LNCaP clone FGC (cell line): ENCODE measurements at regions not wholly inside any gene's neighbourhood (a gene's known extent, or its start where the extent isn't known, plus 50 kb on each side); places are given as distances from the start of the nearest gene placed in this dataset.
A peak's percentile ranks its signal among the peaks of the same experiment; 100 is the strongest.

ENCODE experiments used
- DNase-seq: peaks from one replicate; pipeline ENCODE4 v3.0.0-alpha.2; 2011; ENCODE audit warnings: low read depth
- H3K4me3 ChIP-seq: 2 replicates; pipeline ENCODE4 v1.5.1; 2011; ENCODE audit warnings: mild to moderate bottlenecking, low read depth, low read length, control low read depth
- TF ChIP-seq, protein P1 (sequence below): IDR thresholded peaks from 2 replicates; pipeline ENCODE4 v1.5.1; 2012; ENCODE audit warnings: mild to moderate bottlenecking; ENCODE audit not compliant: control insufficient read depth, insufficient read depth; ENCODE audit errors: extremely low read depth

DNA sequence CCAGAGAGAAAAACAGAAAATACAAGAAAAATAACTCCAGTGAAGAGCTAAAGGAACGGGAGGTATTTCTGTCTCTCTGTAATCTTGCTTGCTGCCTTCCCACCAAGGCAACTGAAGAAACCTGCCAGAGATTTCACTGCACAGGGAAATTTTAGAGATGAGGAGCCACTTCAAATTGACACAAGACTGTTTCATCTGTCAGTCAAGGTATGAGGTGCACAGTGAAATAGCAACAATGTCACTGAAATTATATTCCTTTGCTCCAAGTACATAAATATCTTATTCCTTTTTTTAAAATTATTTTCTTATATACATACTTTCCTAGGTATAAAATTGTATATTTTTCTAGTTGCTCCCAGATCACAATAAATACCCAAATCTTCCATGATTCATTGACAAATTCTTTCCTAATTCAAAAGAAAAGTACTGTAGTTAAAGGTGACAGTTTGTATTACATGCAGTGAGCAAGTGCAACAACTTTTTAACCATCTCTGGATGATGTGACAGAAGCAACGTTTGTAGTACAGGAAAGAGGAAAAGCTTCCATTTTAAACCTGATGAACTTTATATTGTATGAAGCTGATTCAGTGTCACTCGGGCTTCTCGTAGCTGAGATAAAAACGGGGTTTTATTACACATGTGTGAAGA, 563.4 kb downstream of the TUSC7 start:
- H3K4me3 ChIP-seq, result no peak overlapping the region
- TF ChIP-seq, protein P1, sequence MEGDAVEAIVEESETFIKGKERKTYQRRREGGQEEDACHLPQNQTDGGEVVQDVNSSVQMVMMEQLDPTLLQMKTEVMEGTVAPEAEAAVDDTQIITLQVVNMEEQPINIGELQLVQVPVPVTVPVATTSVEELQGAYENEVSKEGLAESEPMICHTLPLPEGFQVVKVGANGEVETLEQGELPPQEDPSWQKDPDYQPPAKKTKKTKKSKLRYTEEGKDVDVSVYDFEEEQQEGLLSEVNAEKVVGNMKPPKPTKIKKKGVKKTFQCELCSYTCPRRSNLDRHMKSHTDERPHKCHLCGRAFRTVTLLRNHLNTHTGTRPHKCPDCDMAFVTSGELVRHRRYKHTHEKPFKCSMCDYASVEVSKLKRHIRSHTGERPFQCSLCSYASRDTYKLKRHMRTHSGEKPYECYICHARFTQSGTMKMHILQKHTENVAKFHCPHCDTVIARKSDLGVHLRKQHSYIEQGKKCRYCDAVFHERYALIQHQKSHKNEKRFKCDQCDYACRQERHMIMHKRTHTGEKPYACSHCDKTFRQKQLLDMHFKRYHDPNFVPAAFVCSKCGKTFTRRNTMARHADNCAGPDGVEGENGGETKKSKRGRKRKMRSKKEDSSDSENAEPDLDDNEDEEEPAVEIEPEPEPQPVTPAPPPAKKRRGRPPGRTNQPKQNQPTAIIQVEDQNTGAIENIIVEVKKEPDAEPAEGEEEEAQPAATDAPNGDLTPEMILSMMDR, result no peak
- no peak for DNase-seq

DNA sequence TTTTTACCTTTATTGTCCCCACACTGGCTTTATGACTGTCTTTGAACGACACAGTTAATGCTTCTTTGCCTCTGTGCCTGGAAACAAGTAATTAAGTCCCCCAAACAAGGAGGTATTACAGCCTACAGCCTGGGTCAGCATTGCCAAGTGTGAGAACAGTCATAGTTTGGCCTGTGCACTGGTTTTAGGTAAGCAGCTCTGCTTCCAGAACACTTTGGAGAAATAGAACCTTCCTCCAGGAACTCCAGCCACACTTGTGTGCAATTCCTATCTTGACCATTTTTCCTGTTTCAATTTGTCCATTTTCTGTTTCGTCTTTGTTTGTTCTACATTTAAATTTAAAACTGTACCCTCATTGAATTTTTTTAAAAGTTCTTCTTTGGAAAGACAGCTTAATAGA, 568.2 kb downstream of the TUSC7 start:
- DNase-seq, result no peak
- H3K4me3 ChIP-seq, result no peak overlapping the region
- TF ChIP-seq, protein P1, result no peak

DNA sequence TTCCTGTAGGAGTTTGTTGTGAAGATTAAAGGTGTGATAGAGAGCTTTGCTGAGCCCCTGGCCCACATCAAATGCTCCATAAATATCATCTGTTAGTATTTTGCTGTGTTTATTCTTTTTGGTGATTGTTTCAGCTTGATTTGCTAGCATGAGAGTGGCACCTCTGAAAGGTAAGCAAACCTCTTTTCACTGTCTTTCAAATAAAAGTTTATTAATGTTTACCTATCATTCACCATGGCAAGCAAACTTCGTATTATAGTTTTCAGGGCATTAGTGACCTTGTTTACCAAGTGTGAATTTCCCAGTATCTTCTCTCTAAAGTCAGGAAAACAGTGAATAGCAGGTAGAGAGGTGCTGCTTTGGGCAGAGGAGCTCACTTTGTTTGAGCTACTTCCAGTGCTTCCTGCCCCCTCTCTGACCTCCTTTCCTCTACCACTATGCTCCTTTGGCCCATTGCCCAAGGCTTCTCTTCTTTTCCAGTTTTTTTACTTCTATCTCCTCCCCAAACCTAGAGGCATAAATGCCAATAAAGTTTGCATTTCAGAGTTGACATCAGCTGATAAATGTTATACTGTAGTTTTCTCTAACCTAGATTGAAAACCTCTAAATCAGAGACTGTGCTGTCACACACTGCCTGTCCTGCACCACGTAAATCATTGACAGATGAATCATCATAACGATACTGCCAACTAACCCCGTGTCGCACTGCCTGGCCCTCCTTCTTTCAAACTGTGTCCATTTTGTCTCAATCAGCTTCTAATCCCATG, 569.0 kb downstream of the TUSC7 start:
- peak; percentile 78 for DNase-seq
- peak overlapping the region; percentile 10; the same call in 1 of the 2 replicates for H3K4me3 ChIP-seq
- TF ChIP-seq, protein P1, result no peak

DNA sequence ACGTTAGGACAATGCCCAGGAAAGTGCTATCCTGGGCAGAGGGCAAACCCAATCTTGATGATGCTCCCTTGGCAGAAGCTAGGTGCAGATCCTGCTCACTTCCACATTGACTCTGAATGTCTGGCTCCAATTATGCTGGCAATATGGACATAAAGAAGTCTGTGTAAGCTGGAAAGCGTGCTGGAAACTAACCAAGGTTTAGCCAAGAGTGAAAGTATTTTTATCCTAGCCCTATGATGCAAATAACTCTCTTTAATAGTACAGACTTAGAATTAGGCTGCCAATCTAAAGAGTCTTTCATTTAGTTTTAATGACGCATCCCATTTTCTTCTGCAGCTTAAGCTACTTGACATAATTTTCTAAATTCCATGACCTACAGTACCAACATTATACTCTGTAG, 571.8 kb downstream of the TUSC7 start:
- H3K4me3 ChIP-seq, result no peak overlapping the region
- TF ChIP-seq, protein P1, result no peak
- DNase-seq, result no peak

DNA sequence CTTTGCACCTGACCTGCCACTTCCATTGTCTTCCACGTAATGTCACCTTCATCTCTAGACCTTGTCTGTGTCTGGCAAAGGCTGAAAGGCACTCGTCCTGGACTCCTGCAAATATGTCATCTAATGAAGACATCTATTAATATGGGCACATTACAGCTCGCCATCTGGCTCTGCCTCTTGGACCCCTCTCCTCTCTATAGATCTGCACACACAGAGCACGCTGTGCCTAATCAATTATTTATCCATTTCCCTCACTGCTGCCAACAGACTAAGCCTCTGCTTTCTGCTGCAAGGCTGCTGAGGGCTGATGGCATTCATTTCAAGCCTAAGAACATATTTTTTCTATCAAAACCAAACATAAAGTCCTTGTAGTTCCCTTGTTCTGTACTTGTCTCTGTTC, 573.0 kb downstream of the TUSC7 start:
- no peak for DNase-seq
- no peak overlapping the region for H3K4me3 ChIP-seq
- TF ChIP-seq, protein P1, result no peak

DNA sequence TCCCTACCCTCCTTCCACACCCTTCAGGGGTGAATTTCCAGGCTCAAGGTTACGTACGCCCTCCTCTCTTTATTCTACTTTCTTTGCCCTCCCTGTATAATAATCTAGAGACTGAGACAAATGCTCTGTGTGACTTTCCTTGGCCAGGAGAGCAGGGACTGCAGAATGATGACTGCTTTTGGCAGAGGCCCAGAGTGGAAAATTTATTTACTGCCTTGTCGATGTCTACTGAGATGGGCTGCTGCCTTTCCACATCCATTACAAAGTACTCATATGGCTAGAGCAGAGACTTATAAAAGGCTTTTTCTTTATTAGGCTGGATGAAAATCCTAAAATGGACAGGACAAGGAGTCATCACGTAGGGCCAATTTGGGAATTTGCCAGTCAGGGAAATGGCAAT, 576.2 kb downstream of the TUSC7 start:
- no peak for DNase-seq
- H3K4me3 ChIP-seq, result no peak overlapping the region
- TF ChIP-seq, protein P1, result no peak

DNA sequence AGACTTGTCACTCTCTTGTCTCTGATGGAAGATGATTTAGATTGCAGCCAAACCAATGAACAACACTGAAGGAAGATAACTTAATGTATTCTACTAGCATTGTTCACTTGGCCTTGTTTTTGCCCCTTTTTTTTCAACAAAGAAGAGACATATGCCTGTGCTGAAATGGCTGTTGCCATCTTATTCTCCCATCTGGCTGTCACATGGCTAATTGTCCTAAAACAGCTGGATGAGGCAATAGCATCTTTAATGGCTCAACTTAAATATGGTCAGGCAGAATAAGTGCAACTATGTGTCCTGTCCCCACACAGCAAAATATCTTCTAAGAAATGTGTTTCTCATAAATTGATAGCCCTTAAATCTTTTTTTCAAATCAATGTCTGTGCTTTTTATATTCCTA, 576.9 kb downstream of the TUSC7 start:
- H3K4me3 ChIP-seq, result no peak overlapping the region
- DNase-seq, result no peak
- TF ChIP-seq, protein P1, result no peak
